IMR-90 (cell line): ENCODE measurements at regions not wholly inside any gene's neighbourhood (a gene's known extent, or its start where the extent isn't known, plus 50 kb on each side); places are given as distances from the start of the nearest gene placed in this dataset.

Source experiments
- ATAC-seq: fragments of 200-7000 bp; cut with Tn5 transposase; 2 replicates; pipeline ENCODE4 v1.9.1; 2020; ENCODE audit warnings: low read depth, mild to moderate bottlenecking, moderate library complexity
- BruUV-seq: library from RNA; stranded (reverse); fragments of 400-500 nt; replicated peaks from 2 replicates; lab custom pipeline; 2021; lab: Mats Ljungman, UMichigan
- CTCF ChIA-PET: fragments of 300-600 bp; formaldehyde crosslinking; extraction: SDS; loops from one replicate; lab custom pipeline; 2021; ENCODE audit warnings: antibody characterized with exemption; lab: Yijun Ruan, JAX
- POLR2A ChIA-PET: fragments of 300-600 bp; sonication (Branson Sonifier 250); formaldehyde crosslinking; loops from one replicate; lab custom pipeline; 2022; ENCODE audit warnings: antibody characterized with exemption; ENCODE audit not compliant: unreplicated experiment; lab: Charles Lee
- DNase-seq: peaks from one replicate; pipeline ENCODE4 v3.0.0; 2013
- H2AFZ ChIP-seq: replicated peaks from 2 replicates; pipeline ENCODE3; 2013; ENCODE audit warnings: low read length, mild to moderate bottlenecking; ENCODE audit not compliant: poor library complexity
- H2AK5ac ChIP-seq: 2 replicates; pipeline ENCODE4 v1.6.1; 2013; ENCODE audit warnings: low read depth, low read length, inconsistent platforms
- H2AK9ac ChIP-seq: replicated peaks from 2 replicates; pipeline ENCODE3; 2013; ENCODE audit warnings: mild to moderate bottlenecking, low read depth, low read length, moderate library complexity; ENCODE audit not compliant: poor library complexity
- H2BK120ac ChIP-seq: 2 replicates; pipeline ENCODE4 v1.6.1; 2013; ENCODE audit warnings: low read depth, low read length, inconsistent platforms
- H2BK15ac ChIP-seq: 3 replicates; pipeline ENCODE4 v1.6.1; 2013; ENCODE audit warnings: low read depth, low read length, inconsistent platforms
- H2BK20ac ChIP-seq: 2 replicates; pipeline ENCODE4 v1.6.1; 2013; ENCODE audit warnings: low read depth, mild to moderate bottlenecking, inconsistent platforms, low read length, moderate library complexity
- H2BK5ac ChIP-seq: 2 replicates; pipeline ENCODE4 v1.6.1; 2013; ENCODE audit warnings: mild to moderate bottlenecking, low read depth, low read length, inconsistent platforms; ENCODE audit not compliant: poor library complexity, severe bottlenecking
- H3K14ac ChIP-seq: replicated peaks from 2 replicates; pipeline ENCODE4 v1.6.1; 2013; ENCODE audit warnings: low read depth, low read length, inconsistent platforms
- H3K18ac ChIP-seq: 2 replicates; pipeline ENCODE4 v1.6.1; 2013; ENCODE audit warnings: low read depth, low read length, control low read depth
- H3K23ac ChIP-seq: 2 replicates; pipeline ENCODE4 v1.6.1; 2013; ENCODE audit warnings: low read depth, low read length, inconsistent platforms
- H3K27ac ChIP-seq: 2 replicates; pipeline ENCODE4 v1.5.1; 2013; ENCODE audit warnings: mild to moderate bottlenecking, control low read depth, low read length; ENCODE audit not compliant: insufficient read depth
- H3K27me3 ChIP-seq: 2 replicates; pipeline ENCODE4 v1.6.1; 2013; ENCODE audit warnings: low read length; ENCODE audit not compliant: control insufficient read depth, insufficient read depth
- H3K36me3 ChIP-seq: 2 replicates; pipeline ENCODE4 v1.6.1; 2013; ENCODE audit warnings: low read length, mixed read lengths; ENCODE audit not compliant: control insufficient read depth, insufficient read depth
- H3K4ac ChIP-seq: 2 replicates; pipeline ENCODE4 v1.6.1; 2013; ENCODE audit warnings: low read depth, low read length, inconsistent platforms
- H3K4me1 ChIP-seq: 2 replicates; pipeline ENCODE4 v1.6.1; 2013; ENCODE audit warnings: low read length, mixed read lengths; ENCODE audit not compliant: control insufficient read depth, insufficient read depth
- H3K4me2 ChIP-seq: 2 replicates; pipeline ENCODE4 v1.6.1; 2013; ENCODE audit warnings: low read depth, mild to moderate bottlenecking, control low read depth, low read length, moderate library complexity
- H3K4me3 ChIP-seq: 2 replicates; pipeline ENCODE4 v1.5.1; 2013; ENCODE audit warnings: low read depth, mild to moderate bottlenecking, control low read depth, low read length, moderate library complexity; ENCODE audit not compliant: insufficient read depth
- H3K56ac ChIP-seq: 2 replicates; pipeline ENCODE4 v1.6.1; 2013; ENCODE audit warnings: low read length, inconsistent platforms; ENCODE audit not compliant: insufficient read depth; ENCODE audit errors: extremely low read depth
- H3K79me1 ChIP-seq, 2 experiments: 2 replicates each; pipeline ENCODE4 v1.6.1; 2013; ENCODE audit warnings: low read length in 2 of 2, inconsistent platforms in 1 of 2, low read depth in 1 of 2
- H3K9ac ChIP-seq: 2 replicates; pipeline ENCODE4 v1.6.1; 2013; ENCODE audit warnings: low read depth, low read length, control low read depth
- H3K9me1 ChIP-seq: 2 replicates; pipeline ENCODE4 v1.6.1; 2013; ENCODE audit warnings: low read length, inconsistent platforms; ENCODE audit not compliant: insufficient read depth
- H3K9me3 ChIP-seq: 2 replicates; pipeline ENCODE4 v1.6.1; 2013; ENCODE audit warnings: low read length; ENCODE audit not compliant: control insufficient read depth, insufficient read depth
- H4K20me1 ChIP-seq: 2 replicates; pipeline ENCODE4 v1.6.1; 2013; ENCODE audit warnings: low read length, inconsistent platforms; ENCODE audit not compliant: insufficient read depth
- H4K5ac ChIP-seq: 2 replicates; pipeline ENCODE4 v1.6.1; 2013; ENCODE audit warnings: mild to moderate bottlenecking, low read depth, low read length, control low read depth
- H4K8ac ChIP-seq, 2 experiments: 2 replicates each; pipeline ENCODE4 v1.6.1; 2013; ENCODE audit warnings: low read depth in 2 of 2, low read length in 2 of 2, control low read depth in 1 of 2, inconsistent platforms in 1 of 2
- H4K91ac ChIP-seq: 2 replicates; pipeline ENCODE4 v1.6.1; 2013; ENCODE audit warnings: low read depth, low read length, inconsistent platforms; ENCODE audit not compliant: insufficient read depth
- BHLHE40 ChIP-seq: fragments of 150-350 bp; IDR thresholded peaks from 2 replicates; pipeline ENCODE4 v1.6.1; 2016; ENCODE audit warnings: mild to moderate bottlenecking, low read depth, low read length
- CEBPB ChIP-seq: IDR thresholded peaks from 2 replicates; pipeline ENCODE4 v1.6.1; 2012; ENCODE audit warnings: low read depth, low read length, improper control_type of control experiment
- CTCF ChIP-seq: conservative IDR thresholded peaks from 2 replicates; pipeline ENCODE4 v1.5.1; 2012; ENCODE audit warnings: mild to moderate bottlenecking, low read depth, low read length, improper control_type of control experiment
- ELK1 ChIP-seq: fragments of 150-350 bp; IDR thresholded peaks from 2 replicates; pipeline ENCODE4 v1.6.1; 2016; ENCODE audit warnings: low read depth, mild to moderate bottlenecking, low read length, moderate library complexity, borderline replicate concordance
- FOS ChIP-seq: fragments of 150-350 bp; IDR thresholded peaks from 2 replicates; pipeline ENCODE4 v1.6.1; 2016; ENCODE audit warnings: low read depth, low read length
- MAFK ChIP-seq: IDR thresholded peaks from 2 replicates; pipeline ENCODE4 v1.6.1; 2012; ENCODE audit warnings: low read depth, low read length, improper control_type of control experiment
- MXI1 ChIP-seq: IDR thresholded peaks from 2 replicates; pipeline ENCODE4 v1.6.1; 2012; ENCODE audit warnings: low read depth, mild to moderate bottlenecking, low read length, moderate library complexity, borderline replicate concordance
- POLR2A ChIP-seq: IDR thresholded peaks from 2 replicates; pipeline ENCODE4 v1.6.1; 2012; ENCODE audit warnings: mild to moderate bottlenecking, low read depth, low read length
- RAD21 ChIP-seq: IDR thresholded peaks from 2 replicates; pipeline ENCODE4 v1.6.1; 2012; ENCODE audit warnings: low read length, improper control_type of control experiment
- RCOR1 ChIP-seq: IDR thresholded peaks from 2 replicates; pipeline ENCODE4 v1.6.1; 2012; ENCODE audit warnings: mild to moderate bottlenecking, low read length, improper control_type of control experiment; ENCODE audit not compliant: insufficient replicate concordance
- SMC3 ChIP-seq: fragments of 150-350 bp; IDR thresholded peaks from 2 replicates; pipeline ENCODE4 v1.6.1; 2016; ENCODE audit warnings: low read depth, mild to moderate bottlenecking, antibody characterized with exemption, low read length, moderate library complexity
- WGBS, 2 experiments: methylation state at CpG; one replicate each; pipeline versions ENCODE4 v1.1.5 to v1.1.7; 2013; ENCODE audit warnings: missing lambda C conversion rate in 2 of 2; ENCODE audit not compliant: insufficient read length in 1 of 2; ENCODE audit errors: extremely low coverage in 2 of 2; 5-methylcytosine and 5-hydroxymethylcytosine counted together
- dilution Hi-C: fragments of 300-500 bp; cut with HindIII; formaldehyde crosslinking; loops from one replicate; pipeline ENCODE4 v1.14.3; 2018; ENCODE audit warnings: low sequenced_read_pairs; ENCODE audit not compliant: unreplicated experiment
- in situ Hi-C: fragments of 300-500 bp; cut with MboI; formaldehyde crosslinking; loops from 3 replicates; pipeline ENCODE4 v1.14.3; 2019; ENCODE audit warnings: low sequenced_read_pairs, inconsistent platforms, mixed read lengths
- intact Hi-C: fragments of 100-400 bp; cut with micrococcal nuclease; formaldehyde crosslinking; loops from 2 replicates; pipeline ENCODE4 v1.10.0; 2022

GRCh38 chr18:22848615-22849014 lies 84.5 kb upstream of the RBBP8 start:
- Histone ChIP-seq H4K8ac (no peak overlapping the region), H3K79me1 (no peaks in the 10 kb centered on the region), H2BK5ac (no peak overlapping the region), H2AK9ac (no peak overlapping the region), H4K20me1 (no peaks in the 10 kb centered on the region), H3K23ac (no peak overlapping the region), H3K4ac (no peak overlapping the region), H4K91ac (no peak overlapping the region), H2BK15ac (no peak overlapping the region), H2BK20ac (no peak overlapping the region), H2BK120ac (no peak overlapping the region), H3K9me1 (no peaks in the 10 kb centered on the region), H2AFZ (no peak overlapping the region), H4K5ac (no peak overlapping the region), H3K9me3 (no peaks in the 10 kb centered on the region), H3K9ac (no peak overlapping the region), H3K4me2 (no peak overlapping the region), H3K36me3 (no peaks in the 10 kb centered on the region), H2AK5ac (no peak overlapping the region), H3K56ac (no peak overlapping the region), H3K14ac (no peak overlapping the region), H3K27ac (no peak overlapping the region), H3K4me3 (no peak overlapping the region), H3K27me3 (no peaks in the 10 kb centered on the region), H3K4me1 (no peaks in the 10 kb centered on the region; the same call in 1 of the 2 replicates), H3K18ac (no peak overlapping the region)
- no CpG with 5 or more reads among the region's 1 CpG for WGBS, 2 experiments
- TF ChIP-seq MXI1 (no peak), ELK1 (no peak), FOS (peak; percentile 22; the same call in 1 of the 2 replicates), BHLHE40 (no peak), CTCF (no peak), CEBPB (peak; percentile 96), RAD21 (no peak), MAFK (no peak), SMC3 (no peak), POLR2A (no peak), RCOR1 (no peak)
- dilution Hi-C loops, result no loop called here
- BruUV-seq, result no TSS peak
- in situ Hi-C loops, result no loop called here
- intact Hi-C loops, result no loop called here
- ATAC-seq (peak; percentile 25; the same call in 1 of the 2 replicates), DNase-seq (peak; percentile 82)
- CTCF ChIA-PET, result no interaction called here
- POLR2A ChIA-PET, result interaction anchor here (0.7 kb wide), 1 partner anchor 9 kb away, joined by 3 read pairs; no protein-coding TSS in a partner anchor
